Muscle layer of duodenum (tissue), 2 donors: ENCODE measurements at regions not wholly inside any gene's neighbourhood (a gene's known extent, or its start where the extent isn't known, plus 50 kb on each side); places are given as distances from the start of the nearest gene placed in this dataset.

Source experiments
- H3K27ac ChIP-seq: one replicate; pipeline ENCODE4 v1.7.0; 2013; ENCODE audit warnings: mild to moderate bottlenecking, low read length
- H3K27me3 ChIP-seq: one replicate; pipeline ENCODE4 v1.7.0; 2013; ENCODE audit warnings: low read depth, mild to moderate bottlenecking, control low read depth, low read length
- H3K36me3 ChIP-seq, 2 donors: one replicate each; pipeline ENCODE4 v1.7.0; 2013; ENCODE audit warnings: low read length in 2 of 2, control low read depth in 1 of 2, mild to moderate bottlenecking in 1 of 2; ENCODE audit not compliant: insufficient read depth in 2 of 2, control insufficient read depth in 1 of 2
- H3K4me1 ChIP-seq, 2 donors: one replicate each; pipeline ENCODE4 v1.7.0; 2013; ENCODE audit warnings: low read length in 2 of 2, mild to moderate bottlenecking in 2 of 2, control low read depth in 1 of 2, moderate library complexity in 1 of 2; ENCODE audit not compliant: insufficient read depth in 2 of 2, control insufficient read depth in 1 of 2
- H3K4me3 ChIP-seq, 2 donors: one replicate each; pipeline ENCODE4 v1.7.0; 2013; ENCODE audit warnings: low read length in 2 of 2, low read depth in 1 of 2, mild to moderate bottlenecking in 1 of 2
- H3K9me3 ChIP-seq, 2 donors: one replicate each; pipeline ENCODE4 v1.7.0; 2013; ENCODE audit warnings: low read length in 2 of 2, control low read depth in 1 of 2, mild to moderate bottlenecking in 1 of 2; ENCODE audit not compliant: control insufficient read depth in 1 of 2
- donor health status: healthy.

- Histone ChIP-seq H3K4me3 (no peak overlapping the region), H3K27ac (no peak overlapping the region), H3K9me3 (no peaks in the 10 kb centered on the region), H3K27me3 (no peaks in the 10 kb centered on the region), H3K4me1 (peaks cover 0 to 11% of the 10 kb centered on the region in 2 donors), H3K36me3 (no peaks in the 10 kb centered on the region)
Observed at GRCh38 chr11:116424615-116425261, 348.0 kb downstream of the BUD13 start.

GRCh38 chr11:116422956-116423600 lies 349.7 kb downstream of the BUD13 start:
- H3K9me3 ChIP-seq, result no peaks in the 10 kb centered on the region
- peaks cover 0 to 5% of the 10 kb centered on the region in 2 donors for H3K4me1 ChIP-seq
- no peak overlapping the region for H3K27ac ChIP-seq
- no peaks in the 10 kb centered on the region for H3K36me3 ChIP-seq
- H3K4me3 ChIP-seq, result no peak overlapping the region
- H3K27me3 ChIP-seq, result no peaks in the 10 kb centered on the region

- no peak overlapping the region for H3K27ac ChIP-seq
- no peaks in the 10 kb centered on the region for H3K27me3 ChIP-seq
- no peak overlapping the region for H3K4me3 ChIP-seq
- no peaks in the 10 kb centered on the region for H3K36me3 ChIP-seq
- H3K9me3 ChIP-seq, result no peaks in the 10 kb centered on the region
- H3K4me1 ChIP-seq, result no peaks in the 10 kb centered on the region
Observed at GRCh38 chr11:116422556-116422955, 350.2 kb downstream of the BUD13 start.

- no peaks in the 10 kb centered on the region for H3K9me3 ChIP-seq
- no peaks in the 10 kb centered on the region for H3K27me3 ChIP-seq
- no peak overlapping the region for H3K4me3 ChIP-seq
- H3K27ac ChIP-seq, result no peak overlapping the region
- H3K4me1 ChIP-seq, result no peaks in the 10 kb centered on the region
- no peaks in the 10 kb centered on the region for H3K36me3 ChIP-seq
Observed at GRCh38 chr11:116421529-116422185, 351.1 kb downstream of the BUD13 start.

- H3K27ac ChIP-seq, result no peak overlapping the region
- H3K4me3 ChIP-seq, result no peak overlapping the region
- no peaks in the 10 kb centered on the region for H3K27me3 ChIP-seq
- H3K36me3 ChIP-seq, result no peaks in the 10 kb centered on the region
- no peaks in the 10 kb centered on the region for H3K9me3 ChIP-seq
- H3K4me1 ChIP-seq, result no peaks in the 10 kb centered on the region
Observed at GRCh38 chr11:116420770-116421528, 351.8 kb downstream of the BUD13 start.

- H3K4me1 ChIP-seq, result no peaks in the 10 kb centered on the region
- no peak overlapping the region for H3K27ac ChIP-seq
- H3K27me3 ChIP-seq, result no peaks in the 10 kb centered on the region
- H3K36me3 ChIP-seq, result no peaks in the 10 kb centered on the region
- no peak overlapping the region for H3K4me3 ChIP-seq
- H3K9me3 ChIP-seq, result no peaks in the 10 kb centered on the region
Observed at GRCh38 chr11:116420030-116420429, 352.8 kb downstream of the BUD13 start.

GRCh38 chr11:116418388-116419041 lies 354.3 kb downstream of the BUD13 start:
- Histone ChIP-seq H3K4me1 (peaks cover 0 to 8% of the 10 kb centered on the region in 2 donors), H3K27ac (no peak overlapping the region), H3K36me3 (no peaks in the 10 kb centered on the region), H3K9me3 (no peaks in the 10 kb centered on the region), H3K27me3 (no peaks in the 10 kb centered on the region), H3K4me3 (no peak overlapping the region)

- Histone ChIP-seq H3K9me3 (no peaks in the 10 kb centered on the region), H3K27me3 (no peaks in the 10 kb centered on the region), H3K4me1 (peaks cover 0 to 8% of the 10 kb centered on the region in 2 donors), H3K4me3 (no peak overlapping the region), H3K27ac (no peak overlapping the region), H3K36me3 (no peaks in the 10 kb centered on the region)
Observed at GRCh38 chr11:116416852-116417251, 355.9 kb downstream of the BUD13 start.

- Histone ChIP-seq H3K27ac (no peak overlapping the region), H3K9me3 (no peaks in the 10 kb centered on the region), H3K4me3 (no peak overlapping the region), H3K27me3 (no peaks in the 10 kb centered on the region), H3K36me3 (no peaks in the 10 kb centered on the region), H3K4me1 (peaks cover 0 to 8% of the 10 kb centered on the region in 2 donors)
Observed at GRCh38 chr11:116415095-116415494, 357.7 kb downstream of the BUD13 start.

- no peaks in the 10 kb centered on the region for H3K9me3 ChIP-seq
- H3K27me3 ChIP-seq, result no peaks in the 10 kb centered on the region
- H3K4me1 ChIP-seq, result peaks cover 0 to 8% of the 10 kb centered on the region in 2 donors
- H3K36me3 ChIP-seq, result no peaks in the 10 kb centered on the region
- no peak overlapping the region for H3K4me3 ChIP-seq
- no peak overlapping the region for H3K27ac ChIP-seq
Observed at GRCh38 chr11:116414357-116414880, 358.4 kb downstream of the BUD13 start.
